OCI-LY7 (cell line): ENCODE measurements at regions not wholly inside any gene's neighbourhood (a gene's known extent, or its start where the extent isn't known, plus 50 kb on each side); places are given as distances from the start of the nearest gene placed in this dataset.

Experiments used
- BruUV-seq: library from RNA; stranded (reverse); fragments of 400-500 nt; replicated peaks from 2 replicates; lab custom pipeline; 2021; lab: Mats Ljungman, UMichigan
- CTCF ChIA-PET: fragments of 300-600 bp; sonication (Branson Sonifier 250); formaldehyde crosslinking; loops from one replicate; lab custom pipeline; 2022; ENCODE audit warnings: antibody characterized with exemption; ENCODE audit not compliant: unreplicated experiment; lab: Charles Lee
- POLR2A ChIA-PET: fragments of 300-600 bp; sonication (Branson Sonifier 250); formaldehyde crosslinking; loops from one replicate; lab custom pipeline; 2022; ENCODE audit warnings: antibody characterized with exemption; lab: Charles Lee
- DNase-seq: peaks from one replicate; pipeline ENCODE4 v3.0.0-alpha.2; 2015; ENCODE audit warnings: low spot score
- H2AFZ ChIP-seq: fragments of 200-600 bp; sonication (generic), shearing (Covaris generic); 2 replicates; pipeline ENCODE4 v1.6.1; 2014; ENCODE audit warnings: mild to moderate bottlenecking, antibody characterized with exemption, low read length, moderate library complexity
- H3K27ac ChIP-seq: fragments of 200-600 bp; sonication (generic); 2 replicates; pipeline ENCODE4 v1.5.1; 2014; ENCODE audit warnings: mixed run types, low read depth, mild to moderate bottlenecking, moderate library complexity, low read length, inconsistent platforms; ENCODE audit not compliant: poor library complexity, severe bottlenecking
- H3K36me3 ChIP-seq: fragments of 200-600 bp; sonication (generic); 2 replicates; pipeline ENCODE4 v1.6.1; 2014; ENCODE audit warnings: mild to moderate bottlenecking, antibody characterized with exemption, low read length, moderate library complexity, mixed read lengths; ENCODE audit not compliant: insufficient read depth
- H3K4me1 ChIP-seq: fragments of 200-600 bp; sonication (generic); 2 replicates; pipeline ENCODE4 v1.5.1; 2014; ENCODE audit warnings: mild to moderate bottlenecking, low read length; ENCODE audit not compliant: insufficient read depth, poor library complexity, severe bottlenecking
- H3K4me2 ChIP-seq: fragments of 200-600 bp; sonication (generic); 2 replicates; pipeline ENCODE4 v1.6.1; 2014; ENCODE audit warnings: mild to moderate bottlenecking, low read length
- H3K4me3 ChIP-seq: fragments of 200-600 bp; sonication (generic); 2 replicates; pipeline ENCODE4 v1.5.1; 2014; ENCODE audit warnings: mild to moderate bottlenecking, low read depth, low read length; ENCODE audit not compliant: poor library complexity, severe bottlenecking
- H3K79me2 ChIP-seq: fragments of 200-600 bp; sonication (generic); 2 replicates; pipeline ENCODE4 v1.6.1; 2016; ENCODE audit warnings: low read depth, mild to moderate bottlenecking, low read length, moderate library complexity, mixed read lengths; ENCODE audit not compliant: insufficient read depth
- H3K9me2 ChIP-seq: fragments of 200-600 bp; sonication (generic); 2 replicates; pipeline ENCODE4 v1.6.1; 2016; ENCODE audit warnings: mild to moderate bottlenecking, low read length, mixed read lengths; ENCODE audit not compliant: insufficient read depth
- H3K9me3 ChIP-seq: fragments of 200-600 bp; sonication (generic); 2 replicates; pipeline ENCODE4 v1.6.1; 2014; ENCODE audit warnings: mild to moderate bottlenecking, mixed run types, low read length, mixed read lengths
- H4K20me1 ChIP-seq: fragments of 200-600 bp; sonication (generic); 2 replicates; pipeline ENCODE4 v1.6.1; 2014; ENCODE audit warnings: mild to moderate bottlenecking, antibody characterized with exemption, low read length, moderate library complexity, mixed read lengths; ENCODE audit not compliant: insufficient read depth
- CTCF ChIP-seq: fragments of 200-600 bp; sonication (generic); conservative IDR thresholded peaks from 2 replicates; pipeline ENCODE4 v1.5.1; 2014; ENCODE audit warnings: mild to moderate bottlenecking, antibody characterized with exemption, low read length, moderate library complexity, mixed read lengths
- EZH2phosphoT487 ChIP-seq: fragments of 200-600 bp; sonication (generic); IDR thresholded peaks from 2 replicates; pipeline ENCODE4 v1.6.1; 2018; ENCODE audit warnings: low read depth, borderline replicate concordance, mild to moderate bottlenecking, mixed run types, antibody characterized with exemption, low read length, moderate library complexity, mixed read lengths
- intact Hi-C: fragments of 100-400 bp; cut with micrococcal nuclease; formaldehyde crosslinking; loops from one replicate; pipeline ENCODE4 v1.10.0; 2022; ENCODE audit not compliant: unreplicated experiment

GRCh38 chr13:61670384-61671161, 254.9 kb upstream of the PCDH20 start:
- BruUV-seq: no TSS peak
- DNase-seq: no peak
- no peaks in the 10 kb centered on the region for H3K36me3 ChIP-seq
- intact Hi-C loops: no loop called here
- H3K4me2 ChIP-seq: no peak overlapping the region
- no peak for TF ChIP-seq CTCF
- TF ChIP-seq EZH2phosphoT487: no peak
- no peaks in the 10 kb centered on the region for H3K9me3 ChIP-seq
- H3K4me3 ChIP-seq: no peak overlapping the region
- no peaks in the 10 kb centered on the region for H3K79me2 ChIP-seq
- ChIA-PET POLR2A (no interaction called here), CTCF (no interaction called here)
- no peaks in the 10 kb centered on the region for H3K4me1 ChIP-seq
- no peak overlapping the region for H2AFZ ChIP-seq
- no peaks in the 10 kb centered on the region for H3K9me2 ChIP-seq
- H3K27ac ChIP-seq: no peak overlapping the region
- H4K20me1 ChIP-seq: no peaks in the 10 kb centered on the region

GRCh38 chr13:61664801-61665705, 249.4 kb upstream of the PCDH20 start:
- H3K4me3 ChIP-seq: no peak overlapping the region
- no peak overlapping the region for H3K4me2 ChIP-seq
- ChIA-PET CTCF (no interaction called here), POLR2A (no interaction called here)
- no peak for DNase-seq
- no peak overlapping the region for H2AFZ ChIP-seq
- no peak overlapping the region for H3K27ac ChIP-seq
- H3K79me2 ChIP-seq: no peaks in the 10 kb centered on the region
- TF ChIP-seq EZH2phosphoT487 (no peak), CTCF (no peak)
- no peaks in the 10 kb centered on the region for H3K9me3 ChIP-seq
- BruUV-seq: no TSS peak
- H3K9me2 ChIP-seq: no peaks in the 10 kb centered on the region
- no peaks in the 10 kb centered on the region for H4K20me1 ChIP-seq
- intact Hi-C loops: no loop called here
- H3K36me3 ChIP-seq: no peaks in the 10 kb centered on the region
- H3K4me1 ChIP-seq: no peaks in the 10 kb centered on the region
